ENCODE measurements at regions not wholly inside any gene's neighbourhood (a gene's known extent, or its start where the extent isn't known, plus 50 kb on each side); places are given as distances from the start of the nearest gene placed in this dataset.

DNA sequence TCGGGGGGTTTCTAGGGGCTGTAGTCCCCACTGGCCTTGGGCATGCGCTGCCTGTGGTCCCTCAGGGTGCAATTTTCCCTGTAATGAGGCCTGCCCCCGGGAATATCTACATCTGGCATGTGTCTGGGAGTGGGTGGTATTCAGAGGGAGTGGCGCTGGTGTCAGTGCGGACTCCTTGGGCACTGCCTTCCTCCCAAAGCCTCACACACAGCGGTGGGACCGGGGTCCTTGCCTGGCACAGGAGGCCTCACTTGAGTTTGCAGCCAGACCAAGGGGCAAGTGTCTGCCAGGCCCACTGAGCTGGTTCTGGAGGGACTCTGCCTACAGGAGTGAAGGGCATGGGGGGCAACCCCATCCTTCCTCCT, 53.5 kb upstream of the PCSK6 start:
- TF ChIP-seq ZNF274 (IDR thresholded peaks at IDR 0.05; ENCODE audit: low read depth, low read length) (no peak), YY1 (IDR thresholded peaks at IDR 0.05; ENCODE audit: insufficient read depth, insufficient read length) (no peak), SUZ12 (IDR thresholded peaks at IDR 0.05; ENCODE audit: extremely low read depth, insufficient read depth, insufficient read length) (no peak)
